ENCODE measurements at regions not wholly inside any gene's neighbourhood (a gene's known extent, or its start where the extent isn't known, plus 50 kb on each side); places are given as distances from the start of the nearest gene placed in this dataset.

GRCh38 chr2:187855689-187856088 is 301.5 kb upstream of the TFPI start:
- TF ChIP-seq GABPA (IDR thresholded peaks at IDR 0.05 in 1 of 2, conservative IDR thresholded peaks at IDR 0.05 in 1 of 2), result no peak
- no peak for TF ChIP-seq FOXA1 (IDR thresholded peaks at IDR 0.05)
- no peak for TF ChIP-seq YY1 (IDR thresholded peaks at IDR 0.05)
- TF ChIP-seq RXRA (IDR thresholded peaks at IDR 0.05), result no peak
- no peak for TF ChIP-seq HNF4A (conservative IDR thresholded peaks at IDR 0.05)
- TF ChIP-seq TAF1 (conservative IDR thresholded peaks at IDR 0.05), result no peak
- no peak for TF ChIP-seq NR2F2 (IDR thresholded peaks at IDR 0.05)
- no peak for TF ChIP-seq CTCF (IDR thresholded peaks at IDR 0.05; ENCODE audit: low read depth, low read length, missing input control)
- Histone ChIP-seq H3K27me3 (ENCODE audit: control insufficient read depth in 4 of 4, insufficient read depth in 4 of 4, low read length in 3 of 4) (no peaks in the 10 kb centered on the region), H3K9me3 (ENCODE audit: control insufficient read depth in 4 of 4, low read length in 3 of 4) (no peaks in the 10 kb centered on the region), H3K9ac (ENCODE audit: low read depth in 1 of 2, low read length in 2 of 2) (no peak overlapping the region), H3K4me1 (ENCODE audit: control insufficient read depth in 4 of 4, insufficient read depth in 4 of 4, low read length in 3 of 4) (peaks cover 4 to 23% (median 10%) of the 10 kb centered on the region in 4 donors), H3K36me3 (ENCODE audit: control insufficient read depth in 4 of 4, insufficient read depth in 3 of 4, low read depth in 1 of 4, low read length in 3 of 4) (no peaks in the 10 kb centered on the region), H3K27ac (ENCODE audit: low read depth in 1 of 2, low read length in 2 of 2) (no peak overlapping the region), H3K4me3 (ENCODE audit: low read depth in 1 of 3, low read length in 3 of 3) (no peak overlapping the region)
- DNase-seq (ENCODE audit: low spot score), result no peak
- WGBS, result 41% methylated on average over 5 of the region's 5 CpGs

GRCh38 chr2:187857826-187858225 is 303.6 kb upstream of the TFPI start:
- Histone ChIP-seq H3K9me3 (ENCODE audit: control insufficient read depth in 4 of 4, low read length in 3 of 4) (no peaks in the 10 kb centered on the region), H3K4me1 (ENCODE audit: control insufficient read depth in 4 of 4, insufficient read depth in 4 of 4, low read length in 3 of 4) (peaks cover 4 to 11% (median 6%) of the 10 kb centered on the region in 4 donors), H3K27ac (ENCODE audit: low read depth in 1 of 2, low read length in 2 of 2) (no peak overlapping the region), H3K9ac (ENCODE audit: low read depth in 1 of 2, low read length in 2 of 2) (no peak overlapping the region), H3K27me3 (ENCODE audit: control insufficient read depth in 4 of 4, insufficient read depth in 4 of 4, low read length in 3 of 4) (no peaks in the 10 kb centered on the region), H3K4me3 (ENCODE audit: low read depth in 1 of 3, low read length in 3 of 3) (no peak overlapping the region), H3K36me3 (ENCODE audit: control insufficient read depth in 4 of 4, insufficient read depth in 3 of 4, low read depth in 1 of 4, low read length in 3 of 4) (no peaks in the 10 kb centered on the region)
- WGBS, result 95% methylated on average over 1 of the region's 1 CpG
- DNase-seq (ENCODE audit: low spot score), result no peak
- TF ChIP-seq GABPA (IDR thresholded peaks at IDR 0.05 in 1 of 2, conservative IDR thresholded peaks at IDR 0.05 in 1 of 2) (no peak), ZBTB33 (IDR thresholded peaks at IDR 0.05) (no peak), ATF3 (IDR thresholded peaks at IDR 0.05) (no peak), EGR1 (IDR thresholded peaks at IDR 0.05; ENCODE audit: low read depth in 2 of 2) (no peak), TAF1 (conservative IDR thresholded peaks at IDR 0.05) (no peak), YY1 (IDR thresholded peaks at IDR 0.05) (no peak), REST (IDR thresholded peaks at IDR 0.05) (no peak)

Data from liver (tissue), 8 donors.